GM21529 (cell line): ENCODE measurements at regions not wholly inside any gene's neighbourhood (a gene's known extent, or its start where the extent isn't known, plus 50 kb on each side); places are given as distances from the start of the nearest gene placed in this dataset.

Source experiments
- ATAC-seq: cut with Tn5 transposase; IDR thresholded peaks from one replicate; pipeline ENCODE4 v1.9.1; 2021; ENCODE audit not compliant: unreplicated experiment

DNA sequence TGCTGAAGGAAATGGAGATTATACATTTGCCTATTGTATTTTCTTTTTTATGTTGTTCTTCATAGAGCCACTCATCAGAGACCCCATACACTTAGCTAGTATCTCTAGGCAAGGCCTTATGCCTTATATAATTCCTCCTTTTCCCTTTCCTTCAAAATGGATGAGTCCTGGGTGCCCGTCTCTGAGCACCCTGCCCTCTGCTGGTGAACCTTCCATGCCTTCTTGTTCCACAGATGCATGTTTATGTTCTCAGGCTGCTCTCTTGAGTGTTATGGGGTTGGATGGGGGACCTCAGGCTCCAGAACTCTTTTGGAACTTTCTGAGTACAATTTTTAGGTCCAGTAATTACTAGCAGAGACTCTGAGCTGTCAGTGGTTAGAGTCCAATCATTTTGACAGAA lies 368.6 kb upstream of the SPRED2 start:
- no peak for ATAC-seq

DNA sequence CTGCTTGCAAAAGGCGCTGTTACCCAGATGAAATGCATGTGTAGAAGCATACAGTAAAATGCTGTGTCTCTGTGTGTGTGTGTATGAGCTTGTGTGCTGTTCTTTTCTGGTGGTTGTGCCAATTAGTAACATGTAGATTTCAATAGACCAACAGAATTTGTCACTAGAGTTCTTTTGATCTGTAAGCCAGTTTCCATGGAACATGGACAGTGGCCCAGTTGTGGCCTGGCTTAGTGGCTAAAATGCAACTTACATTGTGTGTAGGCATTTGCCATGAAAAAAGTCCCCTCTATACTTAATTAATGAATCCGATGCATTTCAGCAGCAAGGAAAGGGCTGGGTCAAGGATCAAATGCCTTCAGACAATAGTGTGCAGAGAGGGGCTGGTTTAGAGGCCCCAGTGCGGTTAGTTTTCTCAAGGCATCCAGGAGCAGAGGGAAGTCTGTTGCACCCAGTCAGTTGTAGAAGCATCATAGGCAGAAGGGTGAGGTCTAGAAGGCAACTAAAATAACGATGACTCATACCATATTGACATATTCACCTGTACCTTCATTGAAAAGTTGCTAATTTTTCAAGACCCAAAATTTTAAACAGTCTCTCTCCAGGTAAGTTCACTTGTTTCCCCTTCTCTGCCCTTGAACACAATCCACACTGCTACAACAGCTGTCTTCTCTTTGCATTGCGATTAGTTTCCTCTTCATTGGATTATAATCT lies 366.9 kb upstream of the SPRED2 start:
- no peak for ATAC-seq

DNA sequence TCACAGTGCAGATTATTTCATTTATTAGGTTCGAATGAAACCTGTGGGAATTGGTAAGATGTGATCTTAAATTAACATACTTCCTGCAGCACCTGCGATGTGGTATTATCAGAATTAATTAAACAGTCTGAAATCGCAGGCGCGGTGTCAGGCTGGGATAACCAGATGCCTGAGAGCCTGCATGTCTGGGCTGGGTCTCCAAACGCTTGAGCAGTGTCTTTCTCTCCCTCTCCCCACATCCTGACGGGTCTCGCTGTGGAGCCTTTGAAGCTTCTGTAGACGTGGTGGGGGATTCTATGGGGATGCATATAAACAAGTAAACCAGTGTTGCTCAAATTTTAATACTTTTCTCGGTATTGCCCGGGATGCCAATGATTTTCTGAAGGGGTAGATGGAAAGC lies 366.2 kb upstream of the SPRED2 start:
- ATAC-seq, result no peak

DNA sequence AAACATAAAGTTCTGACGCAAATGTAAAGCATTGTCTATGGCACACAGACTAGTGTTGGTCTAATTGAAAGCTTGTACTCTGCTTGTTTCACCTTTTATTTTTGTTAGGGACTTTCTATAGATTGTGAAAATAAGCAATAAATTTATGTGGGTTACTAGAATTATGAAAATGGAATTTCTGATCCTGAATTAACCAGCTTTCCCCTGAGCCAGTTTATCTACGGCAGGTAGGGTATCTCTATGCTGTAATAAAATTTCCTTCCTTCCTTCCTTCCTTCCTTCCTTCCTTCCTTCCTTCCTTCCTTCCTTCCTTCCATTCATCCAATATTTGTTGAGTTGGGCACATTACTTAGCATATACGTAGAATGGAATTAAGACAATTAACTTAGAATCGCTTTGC lies 362.6 kb upstream of the SPRED2 start:
- ATAC-seq, result no peak

DNA sequence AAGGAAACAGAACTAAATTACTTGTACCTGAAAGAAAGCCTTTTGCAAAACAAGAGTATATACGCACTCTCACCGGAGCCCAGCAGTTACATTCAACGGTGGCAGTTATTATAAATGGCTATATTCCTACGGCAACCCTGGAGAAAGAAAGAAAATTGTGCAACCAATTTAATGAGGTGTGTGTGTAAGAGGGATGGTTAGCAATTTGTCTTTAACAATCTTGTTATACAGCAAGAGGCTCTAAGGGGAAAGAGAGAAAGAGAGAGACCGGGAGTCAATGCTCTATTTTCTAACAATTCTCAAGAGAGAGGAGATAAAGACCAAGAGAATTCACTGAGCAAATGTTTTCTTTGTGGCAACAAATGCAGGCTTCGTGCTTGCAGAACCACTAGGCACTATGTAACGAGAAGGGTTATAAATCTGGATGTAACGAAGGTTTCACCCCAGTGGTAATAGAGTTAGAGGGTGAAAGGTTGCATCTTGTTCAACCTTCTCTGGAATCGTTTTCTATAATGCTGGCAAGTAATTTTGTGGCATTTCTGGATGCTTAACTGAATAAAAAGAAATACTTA lies 359.1 kb upstream of the SPRED2 start:
- no peak for ATAC-seq

DNA sequence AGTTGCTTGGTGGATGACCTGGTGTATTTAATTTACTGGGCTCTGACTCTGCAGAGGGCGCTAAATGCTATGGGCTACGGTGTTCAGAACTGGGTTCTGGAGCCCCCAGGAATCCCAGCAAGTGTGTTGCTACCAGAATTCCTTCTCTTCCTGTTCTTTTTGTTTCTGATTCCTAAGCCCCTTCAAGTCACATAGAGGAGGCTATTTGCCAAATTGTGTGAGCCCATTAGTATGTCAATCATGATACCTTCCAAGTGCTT lies 358.2 kb upstream of the SPRED2 start:
- ATAC-seq, result no peak

DNA sequence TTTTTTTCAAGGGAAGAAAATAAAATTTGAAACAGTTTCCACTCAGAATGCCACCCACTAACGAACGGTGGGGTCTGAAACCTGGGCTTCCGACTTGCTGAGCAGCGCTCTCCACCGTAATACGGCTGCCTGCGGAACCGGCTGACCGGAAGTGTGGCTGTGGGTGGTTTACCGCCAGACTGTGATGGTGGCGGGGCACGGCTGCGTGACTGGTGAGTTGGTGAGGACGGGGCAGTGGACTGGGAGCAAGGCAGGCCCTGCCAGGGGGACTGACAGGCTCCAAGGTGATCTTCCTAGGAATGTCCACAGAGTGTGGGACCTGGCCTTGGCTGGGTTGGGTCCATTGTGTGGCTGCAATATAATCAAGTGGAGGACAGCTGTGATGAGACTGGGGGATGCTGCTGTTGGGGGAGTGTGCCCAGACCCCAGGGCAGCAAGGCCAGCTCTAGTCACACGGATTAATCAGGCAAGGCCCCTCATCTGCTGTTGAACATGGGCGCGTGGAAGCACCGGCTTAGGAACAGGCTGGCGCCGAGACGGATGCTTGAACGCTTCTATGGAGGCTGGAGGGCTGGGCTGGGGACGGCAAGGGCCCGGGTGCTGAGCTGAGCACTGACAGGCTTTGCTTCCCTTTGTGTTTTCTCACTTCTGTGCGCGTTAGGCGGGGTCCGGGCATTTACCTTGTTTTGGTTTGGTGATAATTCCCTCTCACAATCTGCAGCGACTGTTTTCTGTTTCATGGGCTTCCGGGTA lies 357.7 kb upstream of the SPRED2 start:
- ATAC-seq, result no peak

DNA sequence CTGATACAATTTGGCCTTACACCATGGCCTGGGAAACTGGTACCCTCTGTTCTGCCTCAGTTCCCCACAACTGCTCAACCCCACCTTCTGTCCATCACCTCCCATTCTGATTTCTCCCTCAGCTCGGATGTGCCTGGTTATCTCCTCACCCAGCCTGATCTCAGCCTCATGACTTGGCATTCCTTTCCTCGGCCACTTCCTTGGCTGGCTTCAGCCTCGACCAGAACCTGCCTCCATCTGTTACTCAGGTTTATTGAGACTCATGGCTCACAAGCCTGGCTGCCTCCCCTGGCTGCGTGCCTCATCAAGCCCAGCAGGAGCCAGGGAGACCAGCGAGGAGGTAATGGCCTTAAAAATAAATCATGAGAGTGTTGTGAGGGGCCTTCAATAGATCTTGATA lies 356.2 kb upstream of the SPRED2 start:
- ATAC-seq, result no peak

DNA sequence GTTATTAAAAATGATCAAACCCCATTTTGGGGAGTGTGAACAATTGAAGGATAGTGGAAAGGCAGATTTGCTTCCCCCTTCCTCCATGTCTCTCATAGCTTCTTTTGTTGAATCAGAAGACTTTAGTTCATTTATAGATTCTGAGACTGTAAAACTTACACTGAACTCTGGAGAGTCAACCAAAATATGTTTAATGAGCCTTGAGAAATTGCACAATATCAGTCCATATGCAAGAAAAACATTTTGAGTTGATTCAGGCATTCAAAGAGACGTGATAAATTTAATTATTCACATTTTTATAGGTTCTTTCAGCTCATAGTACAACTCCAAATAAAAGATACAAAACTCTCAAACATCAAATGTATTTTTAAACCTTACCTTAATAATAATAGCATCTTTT lies 354.4 kb upstream of the SPRED2 start:
- no peak for ATAC-seq

DNA sequence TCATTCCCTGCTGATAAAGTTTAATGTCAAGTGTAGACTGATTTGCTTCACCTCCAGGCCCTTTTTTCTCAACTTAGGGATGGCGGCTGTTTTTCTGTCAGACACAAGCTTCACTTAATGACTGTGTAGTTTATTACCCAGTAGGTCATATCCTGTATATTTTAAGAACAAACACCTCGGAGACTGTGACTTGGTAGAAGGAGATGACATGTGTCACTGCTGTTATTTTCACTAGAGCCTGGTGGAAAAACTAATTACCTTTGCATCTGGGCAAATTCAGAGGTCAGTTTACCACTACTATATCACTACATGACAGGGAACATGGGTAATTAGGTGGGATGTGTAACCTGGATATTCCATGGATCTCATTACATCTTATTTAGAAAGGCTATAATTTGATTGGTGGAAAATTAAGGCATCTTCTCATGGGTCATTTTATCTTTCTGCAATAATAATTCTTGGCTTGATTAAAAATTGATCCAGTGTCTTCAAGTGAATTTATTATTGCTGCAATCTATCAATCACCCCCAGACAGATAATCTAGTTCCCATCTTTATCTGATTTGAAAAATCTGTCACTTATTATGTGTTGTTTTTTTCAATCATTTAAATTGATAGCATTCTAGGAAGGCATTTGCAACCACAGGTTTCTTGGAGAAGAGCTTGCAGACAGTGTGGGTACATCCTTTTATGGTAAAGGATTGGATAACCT lies 353.8 kb upstream of the SPRED2 start:
- ATAC-seq, result no peak

DNA sequence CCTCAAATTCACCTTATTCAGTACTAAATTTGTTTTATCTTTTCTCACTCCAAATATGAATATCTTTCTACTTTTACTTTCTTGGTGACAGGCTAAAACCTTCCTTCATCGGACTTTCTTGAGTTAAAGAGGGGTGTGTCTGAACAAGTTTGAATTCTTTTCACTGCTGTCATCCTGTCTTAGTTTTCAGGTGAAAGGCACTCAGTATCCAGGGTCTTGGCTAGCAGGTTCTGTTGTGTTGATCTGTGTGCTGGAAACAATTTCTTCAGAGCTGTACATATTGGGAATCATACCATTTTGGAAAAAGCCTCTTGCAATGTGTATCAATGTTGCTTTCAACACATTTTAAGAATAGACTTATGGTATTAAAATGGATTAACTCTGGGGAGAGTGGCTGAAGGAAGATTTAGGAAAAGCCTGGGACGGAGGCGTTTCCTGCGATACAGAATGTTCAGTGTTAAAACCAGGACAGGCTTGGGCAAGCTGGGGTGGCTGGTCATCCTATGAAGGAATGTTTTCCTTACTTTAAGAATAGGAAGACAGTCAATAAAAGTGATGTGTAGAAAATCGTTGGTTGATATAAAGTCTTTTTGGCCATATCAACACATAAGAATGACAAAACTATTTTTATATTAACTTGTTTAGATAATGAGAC lies 350.7 kb upstream of the SPRED2 start:
- ATAC-seq, result no peak

DNA sequence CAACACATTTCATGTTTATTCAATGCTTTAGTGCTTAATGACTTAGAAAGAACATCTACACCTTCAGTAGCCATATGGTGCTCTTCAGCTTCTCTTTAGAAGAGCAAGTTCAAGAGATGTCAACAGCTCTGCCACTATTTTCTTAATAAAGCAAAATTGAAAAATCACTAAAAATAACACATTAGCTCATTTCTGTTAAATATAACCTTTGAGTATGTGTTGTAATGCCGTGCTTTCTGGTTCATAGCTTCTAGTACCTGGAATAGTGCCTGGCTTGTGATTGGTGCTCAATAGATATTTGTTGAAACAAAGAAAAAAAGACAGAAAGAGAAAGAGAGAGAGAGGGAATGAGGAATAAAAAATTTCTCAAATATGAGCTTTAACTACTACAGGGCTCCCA lies 349.8 kb upstream of the SPRED2 start:
- ATAC-seq, result no peak

DNA sequence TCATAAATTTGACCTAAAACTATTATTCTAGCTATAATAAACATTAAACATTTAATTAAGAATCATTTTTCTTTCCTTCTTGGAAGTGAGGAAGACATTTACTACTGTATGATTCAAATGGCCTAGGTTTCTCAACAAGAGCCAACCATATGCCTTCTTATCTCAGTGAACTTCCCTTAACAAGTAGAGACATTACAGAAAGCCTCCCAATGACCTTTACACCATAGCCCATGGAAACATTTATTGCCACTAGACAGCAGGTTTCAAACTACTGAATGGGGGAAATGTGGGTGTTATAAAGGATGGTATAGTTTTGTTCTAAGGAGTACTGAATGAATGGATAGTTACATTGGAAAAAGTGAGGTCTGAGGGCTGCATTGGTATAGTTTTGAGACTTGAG lies 349.4 kb upstream of the SPRED2 start:
- no peak for ATAC-seq

DNA sequence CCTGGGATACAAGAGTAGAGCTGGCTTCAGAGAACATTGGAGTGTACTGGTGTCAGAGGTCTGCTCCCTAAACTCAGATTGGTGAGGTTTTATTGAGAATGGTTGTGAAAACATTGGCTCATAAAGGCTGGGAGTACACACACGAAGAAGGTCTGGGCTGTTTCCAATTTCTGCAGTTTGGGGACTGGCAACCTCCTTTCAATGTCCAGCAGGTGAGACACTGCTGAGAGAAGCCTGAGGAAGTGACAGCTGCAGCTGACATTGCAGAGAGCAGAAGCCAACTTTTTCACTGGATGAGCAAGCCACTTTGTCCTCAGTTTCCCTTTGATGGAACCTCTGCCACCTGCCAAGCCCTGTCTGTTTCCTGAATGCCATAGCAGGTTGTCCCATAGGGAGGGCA lies 346.6 kb upstream of the SPRED2 start:
- ATAC-seq, result no peak

DNA sequence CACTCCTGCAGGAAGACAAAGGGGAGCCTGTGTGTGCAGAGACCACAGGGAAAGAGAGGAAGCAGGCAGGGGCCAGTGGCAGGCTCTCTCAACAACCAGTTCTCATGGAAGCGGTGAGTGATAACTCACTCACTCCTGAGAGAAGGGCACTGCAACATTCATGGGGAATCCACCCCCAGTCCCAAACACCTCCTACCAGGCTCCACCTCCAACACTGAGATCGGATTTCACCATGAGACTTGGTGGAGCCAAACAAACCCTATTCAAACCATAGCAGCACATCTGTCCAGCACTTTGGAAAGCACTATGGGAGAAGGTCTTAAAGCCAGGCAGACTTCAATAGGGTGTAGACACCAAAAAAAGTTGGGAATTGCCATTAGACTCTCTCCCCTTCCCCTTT lies 345.7 kb upstream of the SPRED2 start:
- no peak for ATAC-seq

DNA sequence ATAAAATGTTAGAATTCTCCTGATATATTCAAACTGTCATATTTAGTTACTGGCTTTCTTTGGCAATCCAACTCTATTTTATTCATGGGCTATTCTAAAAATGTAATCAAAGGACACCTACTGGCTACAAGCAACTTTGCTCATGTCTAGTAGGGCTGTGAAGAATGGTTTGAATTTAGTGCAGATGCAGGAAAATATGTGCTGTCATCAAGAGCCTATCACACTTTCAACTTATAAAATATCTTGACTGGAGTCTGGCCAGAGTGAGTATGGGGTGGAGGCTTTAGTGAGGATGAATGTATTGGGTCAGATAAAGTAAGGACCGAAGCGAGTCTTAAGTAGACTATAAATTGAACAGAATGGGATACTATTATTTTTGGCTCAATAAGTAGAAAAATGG lies 343.4 kb upstream of the SPRED2 start:
- ATAC-seq, result no peak

DNA sequence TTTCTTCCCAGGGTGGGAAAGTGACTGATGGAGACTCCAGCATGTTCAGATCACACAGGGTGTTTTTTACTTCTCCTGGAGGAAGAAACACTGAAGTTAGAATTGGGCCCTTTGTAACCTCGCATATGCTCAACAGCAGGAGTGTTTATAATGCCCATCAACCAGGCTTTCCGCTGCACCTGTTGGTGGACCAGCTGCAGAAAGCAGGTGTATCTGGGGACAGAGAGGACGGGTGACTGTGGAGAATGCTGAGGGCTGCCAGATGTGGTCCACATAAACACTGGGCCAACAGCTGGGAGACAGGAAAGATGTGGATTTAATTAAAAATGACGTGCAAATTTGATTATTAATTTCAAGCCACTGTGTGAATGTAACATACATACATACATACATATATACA lies 335.5 kb upstream of the SPRED2 start:
- no peak for ATAC-seq

DNA sequence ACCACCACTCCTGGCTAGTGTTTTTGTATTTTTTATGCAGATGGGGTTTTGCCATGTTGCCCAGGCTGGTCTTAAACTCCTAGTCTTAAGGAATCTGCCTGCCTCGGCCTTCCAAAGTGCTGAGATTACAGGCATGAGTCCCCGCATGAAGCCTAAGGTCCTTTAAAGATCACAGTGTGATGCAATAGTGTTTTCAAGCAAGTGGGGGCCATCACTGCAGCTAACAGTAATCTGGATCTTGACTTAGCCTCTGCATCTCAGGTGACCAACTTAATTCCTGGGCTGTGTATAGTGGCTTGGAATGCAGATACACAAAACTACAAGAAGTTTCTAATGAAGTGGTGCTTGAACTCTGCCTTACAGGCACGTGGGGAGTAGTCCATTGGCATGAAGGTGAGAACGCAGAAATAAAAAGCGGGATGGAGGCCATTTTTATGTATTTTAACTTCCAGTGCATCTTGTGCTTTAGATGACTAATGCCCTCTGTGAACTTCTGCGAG lies 334.4 kb upstream of the SPRED2 start:
- no peak for ATAC-seq

DNA sequence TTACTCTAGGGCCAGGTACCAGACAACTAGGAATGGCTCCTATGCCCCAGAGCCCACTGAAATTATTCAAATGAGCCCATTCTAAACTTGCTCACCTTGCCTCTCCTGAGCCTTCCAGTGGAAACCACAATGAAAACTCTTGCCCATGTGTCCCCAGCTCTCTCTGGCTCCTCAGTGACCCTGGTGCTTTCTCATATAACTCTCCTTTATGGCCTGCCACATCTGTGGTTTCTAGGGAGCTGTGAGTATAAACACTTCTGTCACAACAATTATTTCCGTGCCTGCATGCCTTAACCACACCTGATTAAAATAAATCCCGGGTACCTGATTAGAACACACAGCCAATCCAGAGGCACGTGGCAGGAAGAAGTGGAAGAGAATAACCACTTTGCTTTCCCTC lies 333.0 kb upstream of the SPRED2 start:
- ATAC-seq, result no peak

DNA sequence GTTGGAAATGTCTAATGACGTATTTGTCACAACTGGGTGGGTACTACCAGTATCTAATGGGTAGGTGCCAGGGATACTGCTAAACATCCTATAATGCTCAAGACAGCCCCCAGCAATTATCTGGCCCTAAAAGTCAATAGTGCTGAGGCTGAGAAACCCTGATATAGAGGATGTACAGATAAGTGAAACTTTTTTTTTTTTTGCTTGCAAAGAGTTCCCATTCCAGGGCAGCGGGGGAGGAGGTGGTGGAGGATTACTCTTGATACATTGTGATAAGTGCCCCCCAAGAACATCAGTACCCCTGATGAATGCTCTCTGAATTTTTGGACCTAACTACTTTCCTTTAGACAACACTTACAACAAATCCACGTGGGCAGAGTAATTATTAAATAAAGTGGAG lies 329.7 kb upstream of the SPRED2 start:
- ATAC-seq, result no peak

DNA sequence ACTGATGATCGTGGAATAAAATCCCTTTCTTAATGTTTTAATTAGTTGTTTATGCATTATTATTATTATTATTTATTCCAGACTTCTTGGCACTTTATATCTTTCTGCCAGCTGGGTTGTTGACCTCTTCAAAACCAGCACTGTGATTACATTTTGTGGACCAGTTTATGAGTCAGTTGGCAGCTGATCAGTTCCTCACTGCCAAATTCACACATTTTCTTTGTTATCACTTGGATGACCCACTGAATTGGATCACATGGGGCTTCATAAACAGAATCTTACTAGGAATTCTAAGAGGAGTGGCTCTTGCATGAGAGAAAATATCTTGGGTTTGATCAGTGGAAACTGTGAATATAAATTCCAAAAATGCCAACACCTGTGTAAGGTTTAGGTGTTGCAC lies 321.8 kb upstream of the SPRED2 start:
- ATAC-seq, result no peak
